GM12891 (cell line): ENCODE measurements at regions not wholly inside any gene's neighbourhood (a gene's known extent, or its start where the extent isn't known, plus 50 kb on each side); places are given as distances from the start of the nearest gene placed in this dataset.

Experiments used
- POLR2A ChIP-seq: IDR thresholded peaks from 2 replicates; pipeline ENCODE4 v1.6.1; 2011; ENCODE audit warnings: low read depth, low read length, control low read depth
- POU2F2 ChIP-seq: IDR thresholded peaks from 2 replicates; pipeline ENCODE4 v1.6.1; 2011; ENCODE audit warnings: low read depth, mild to moderate bottlenecking, control low read depth, low read length, moderate library complexity
- SPI1 ChIP-seq: IDR thresholded peaks from 2 replicates; pipeline ENCODE4 v1.6.1; 2011; ENCODE audit warnings: low read depth, low read length, control low read depth

DNA sequence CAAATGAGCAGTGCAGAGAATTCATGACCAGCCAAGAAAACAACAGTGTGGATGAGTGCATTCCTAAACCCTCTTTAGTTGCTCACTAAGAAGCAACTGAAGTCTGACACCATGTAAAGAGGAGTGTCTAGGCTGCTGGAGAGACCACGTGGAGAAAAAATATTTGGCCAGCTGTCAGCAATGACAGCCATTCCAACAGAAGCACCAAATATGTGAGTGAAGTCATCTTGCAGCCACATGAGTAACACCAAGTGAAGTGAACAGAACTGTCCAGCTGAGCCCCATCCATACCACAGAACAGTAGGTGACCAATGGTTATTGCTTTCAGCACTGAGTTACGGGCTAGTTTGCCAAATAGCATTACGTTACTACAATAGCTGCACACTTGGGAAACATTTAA, 89.4 kb downstream of the TBXT start:
- no peak for TF ChIP-seq SPI1
- TF ChIP-seq POLR2A = no peak
- TF ChIP-seq POU2F2 = no peak
